OCI-LY7 (cell line): ENCODE measurements at regions not wholly inside any gene's neighbourhood (a gene's known extent, or its start where the extent isn't known, plus 50 kb on each side); places are given as distances from the start of the nearest gene placed in this dataset.

Experiments
- BruUV-seq: library from RNA; stranded (reverse); fragments of 400-500 nt; replicated peaks from 2 replicates; lab custom pipeline; 2021; lab: Mats Ljungman, UMichigan
- CTCF ChIA-PET: fragments of 300-600 bp; sonication (Branson Sonifier 250); formaldehyde crosslinking; loops from one replicate; lab custom pipeline; 2022; ENCODE audit warnings: antibody characterized with exemption; ENCODE audit not compliant: unreplicated experiment; lab: Charles Lee
- POLR2A ChIA-PET: fragments of 300-600 bp; sonication (Branson Sonifier 250); formaldehyde crosslinking; loops from one replicate; lab custom pipeline; 2022; ENCODE audit warnings: antibody characterized with exemption; lab: Charles Lee
- DNase-seq: peaks from one replicate; pipeline ENCODE4 v3.0.0-alpha.2; 2015; ENCODE audit warnings: low spot score
- H2AFZ ChIP-seq: fragments of 200-600 bp; sonication (generic), shearing (Covaris generic); 2 replicates; pipeline ENCODE4 v1.6.1; 2014; ENCODE audit warnings: mild to moderate bottlenecking, antibody characterized with exemption, low read length, moderate library complexity
- H3K27ac ChIP-seq: fragments of 200-600 bp; sonication (generic); 2 replicates; pipeline ENCODE4 v1.5.1; 2014; ENCODE audit warnings: mixed run types, low read depth, mild to moderate bottlenecking, moderate library complexity, low read length, inconsistent platforms; ENCODE audit not compliant: poor library complexity, severe bottlenecking
- H3K36me3 ChIP-seq: fragments of 200-600 bp; sonication (generic); 2 replicates; pipeline ENCODE4 v1.6.1; 2014; ENCODE audit warnings: mild to moderate bottlenecking, antibody characterized with exemption, low read length, moderate library complexity, mixed read lengths; ENCODE audit not compliant: insufficient read depth
- H3K4me1 ChIP-seq: fragments of 200-600 bp; sonication (generic); 2 replicates; pipeline ENCODE4 v1.5.1; 2014; ENCODE audit warnings: mild to moderate bottlenecking, low read length; ENCODE audit not compliant: insufficient read depth, poor library complexity, severe bottlenecking
- H3K4me2 ChIP-seq: fragments of 200-600 bp; sonication (generic); 2 replicates; pipeline ENCODE4 v1.6.1; 2014; ENCODE audit warnings: mild to moderate bottlenecking, low read length
- H3K4me3 ChIP-seq: fragments of 200-600 bp; sonication (generic); 2 replicates; pipeline ENCODE4 v1.5.1; 2014; ENCODE audit warnings: mild to moderate bottlenecking, low read depth, low read length; ENCODE audit not compliant: poor library complexity, severe bottlenecking
- H3K79me2 ChIP-seq: fragments of 200-600 bp; sonication (generic); 2 replicates; pipeline ENCODE4 v1.6.1; 2016; ENCODE audit warnings: low read depth, mild to moderate bottlenecking, low read length, moderate library complexity, mixed read lengths; ENCODE audit not compliant: insufficient read depth
- H3K9me2 ChIP-seq: fragments of 200-600 bp; sonication (generic); 2 replicates; pipeline ENCODE4 v1.6.1; 2016; ENCODE audit warnings: mild to moderate bottlenecking, low read length, mixed read lengths; ENCODE audit not compliant: insufficient read depth
- H3K9me3 ChIP-seq: fragments of 200-600 bp; sonication (generic); 2 replicates; pipeline ENCODE4 v1.6.1; 2014; ENCODE audit warnings: mild to moderate bottlenecking, mixed run types, low read length, mixed read lengths
- H4K20me1 ChIP-seq: fragments of 200-600 bp; sonication (generic); 2 replicates; pipeline ENCODE4 v1.6.1; 2014; ENCODE audit warnings: mild to moderate bottlenecking, antibody characterized with exemption, low read length, moderate library complexity, mixed read lengths; ENCODE audit not compliant: insufficient read depth
- EZH2phosphoT487 ChIP-seq: fragments of 200-600 bp; sonication (generic); IDR thresholded peaks from 2 replicates; pipeline ENCODE4 v1.6.1; 2018; ENCODE audit warnings: low read depth, borderline replicate concordance, mild to moderate bottlenecking, mixed run types, antibody characterized with exemption, low read length, moderate library complexity, mixed read lengths
- intact Hi-C: fragments of 100-400 bp; cut with micrococcal nuclease; formaldehyde crosslinking; loops from one replicate; pipeline ENCODE4 v1.10.0; 2022; ENCODE audit not compliant: unreplicated experiment
- TF ChIP-seq, protein P1 (sequence below): fragments of 200-600 bp; sonication (generic); conservative IDR thresholded peaks from 2 replicates; pipeline ENCODE4 v1.5.1; 2014; ENCODE audit warnings: mild to moderate bottlenecking, antibody characterized with exemption, low read length, moderate library complexity, mixed read lengths

GRCh38 chr18:25896178-25896780, 194.1 kb downstream of the SS18 start:
- Histone ChIP-seq H3K9me3 (no peaks in the 10 kb centered on the region), H3K4me2 (no peak overlapping the region), H2AFZ (peak overlapping the region; percentile 6; the same call in 1 of the 2 replicates), H3K4me3 (no peak overlapping the region), H3K4me1 (no peaks in the 10 kb centered on the region), H3K79me2 (no peaks in the 10 kb centered on the region), H3K36me3 (no peaks in the 10 kb centered on the region), H3K9me2 (no peaks in the 10 kb centered on the region), H4K20me1 (no peaks in the 10 kb centered on the region), H3K27ac (no peak overlapping the region)
- no peak for TF ChIP-seq EZH2phosphoT487
- TF ChIP-seq, protein P1, sequence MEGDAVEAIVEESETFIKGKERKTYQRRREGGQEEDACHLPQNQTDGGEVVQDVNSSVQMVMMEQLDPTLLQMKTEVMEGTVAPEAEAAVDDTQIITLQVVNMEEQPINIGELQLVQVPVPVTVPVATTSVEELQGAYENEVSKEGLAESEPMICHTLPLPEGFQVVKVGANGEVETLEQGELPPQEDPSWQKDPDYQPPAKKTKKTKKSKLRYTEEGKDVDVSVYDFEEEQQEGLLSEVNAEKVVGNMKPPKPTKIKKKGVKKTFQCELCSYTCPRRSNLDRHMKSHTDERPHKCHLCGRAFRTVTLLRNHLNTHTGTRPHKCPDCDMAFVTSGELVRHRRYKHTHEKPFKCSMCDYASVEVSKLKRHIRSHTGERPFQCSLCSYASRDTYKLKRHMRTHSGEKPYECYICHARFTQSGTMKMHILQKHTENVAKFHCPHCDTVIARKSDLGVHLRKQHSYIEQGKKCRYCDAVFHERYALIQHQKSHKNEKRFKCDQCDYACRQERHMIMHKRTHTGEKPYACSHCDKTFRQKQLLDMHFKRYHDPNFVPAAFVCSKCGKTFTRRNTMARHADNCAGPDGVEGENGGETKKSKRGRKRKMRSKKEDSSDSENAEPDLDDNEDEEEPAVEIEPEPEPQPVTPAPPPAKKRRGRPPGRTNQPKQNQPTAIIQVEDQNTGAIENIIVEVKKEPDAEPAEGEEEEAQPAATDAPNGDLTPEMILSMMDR, result peak; percentile 94
- ChIA-PET CTCF (no interaction called here), POLR2A (no interaction called here)
- DNase-seq, result peak; percentile 70
- BruUV-seq, result no TSS peak
- intact Hi-C loops, result loop anchor here (10.0 kb wide), 2 partner anchors 221 to 1021 kb away; no protein-coding TSS in a partner anchor

DNA sequence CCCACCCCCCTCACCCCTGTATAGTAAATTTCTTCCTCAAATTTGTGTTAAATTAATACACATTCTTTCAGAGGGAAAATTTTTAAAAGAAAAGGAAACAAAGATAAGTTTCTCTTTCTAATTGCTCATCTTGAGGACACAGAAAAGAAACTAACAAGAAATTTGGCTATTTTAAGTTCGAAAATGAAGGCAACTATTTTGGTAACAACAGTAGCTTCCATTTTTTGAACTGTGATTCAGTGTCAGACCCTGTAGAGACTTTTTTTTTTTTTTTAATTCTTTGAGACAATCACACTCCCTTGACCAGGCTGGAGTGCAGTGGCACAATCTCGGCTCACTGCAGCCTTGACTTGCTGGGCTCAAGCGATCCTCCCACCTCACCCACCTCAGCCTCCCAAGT, 194.9 kb downstream of the SS18 start:
- DNase-seq, result no peak
- H3K4me1 ChIP-seq, result no peaks in the 10 kb centered on the region
- TF ChIP-seq, protein P1, result no peak
- no peak for TF ChIP-seq EZH2phosphoT487
- H4K20me1 ChIP-seq, result no peaks in the 10 kb centered on the region
- no peaks in the 10 kb centered on the region for H3K9me3 ChIP-seq
- no peaks in the 10 kb centered on the region for H3K79me2 ChIP-seq
- no peaks in the 10 kb centered on the region for H3K9me2 ChIP-seq
- no peak overlapping the region for H3K27ac ChIP-seq
- BruUV-seq, result no TSS peak
- no peaks in the 10 kb centered on the region for H3K36me3 ChIP-seq
- no peak overlapping the region for H3K4me2 ChIP-seq
- intact Hi-C loops, result loop anchor here (10.0 kb wide), 2 partner anchors 221 to 1021 kb away; no protein-coding TSS in a partner anchor
- CTCF ChIA-PET, result no interaction called here
- H2AFZ ChIP-seq, result peak overlapping the region; percentile 6; the same call in 1 of the 2 replicates
- H3K4me3 ChIP-seq, result no peak overlapping the region
- POLR2A ChIA-PET, result interaction anchor here (0.5 to 0.6 kb wide), 4 partner anchors 25 to 1052 kb away, joined by 3 to 4 read pairs (median 3); no protein-coding TSS in a partner anchor

- Histone ChIP-seq H3K27ac (no peak overlapping the region), H3K4me1 (no peaks in the 10 kb centered on the region), H3K9me3 (no peaks in the 10 kb centered on the region), H3K9me2 (no peaks in the 10 kb centered on the region), H4K20me1 (no peaks in the 10 kb centered on the region), H3K4me2 (no peak overlapping the region), H2AFZ (no peak overlapping the region), H3K79me2 (no peaks in the 10 kb centered on the region), H3K4me3 (no peak overlapping the region), H3K36me3 (no peaks in the 10 kb centered on the region)
- CTCF ChIA-PET, result no interaction called here
- no peak for DNase-seq
- POLR2A ChIA-PET, result no interaction called here
- intact Hi-C loops, result no loop called here
- TF ChIP-seq, protein P1, result no peak
- no TSS peak for BruUV-seq
Measured at GRCh38 chr18:25886283-25886682, 204.1 kb downstream of the SS18 start.
